ENCODE measurements at regions not wholly inside any gene's neighbourhood (a gene's known extent, or its start where the extent isn't known, plus 50 kb on each side); places are given as distances from the start of the nearest gene placed in this dataset.

DNA sequence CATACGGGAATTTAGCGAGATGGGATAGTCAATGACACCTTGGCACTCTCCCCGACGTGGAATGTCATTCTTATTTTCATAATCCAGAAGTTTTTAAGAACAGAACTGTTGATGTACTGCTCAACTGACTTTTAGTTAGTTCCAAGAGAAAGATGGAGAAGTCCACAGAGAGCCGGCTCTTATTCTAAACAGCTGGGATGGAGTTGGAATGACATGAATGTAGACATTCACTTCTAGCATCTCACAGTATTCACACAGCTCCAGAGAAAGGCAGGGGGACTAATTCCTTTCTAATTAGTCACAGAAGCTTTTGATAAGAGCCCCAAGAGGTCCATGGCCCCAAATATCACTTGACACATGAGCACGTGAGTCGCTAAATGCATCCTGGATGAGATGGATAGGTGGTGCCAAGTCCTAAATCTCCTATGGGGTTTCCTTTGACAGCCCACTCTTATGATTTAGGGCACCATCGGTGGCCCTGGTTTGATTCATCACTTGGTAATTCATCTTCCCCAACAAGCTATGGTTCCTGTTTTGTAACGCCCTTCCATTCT lies 420.3 kb upstream of the AUTS2 start:
- Histone ChIP-seq H2AFZ (ENCODE audit: low read length) (no peak overlapping the region), H3K36me3 (ENCODE audit: insufficient read depth, low read length) (no peaks in the 10 kb centered on the region), H3K27me3 (ENCODE audit: insufficient read depth, low read length) (no peaks in the 10 kb centered on the region), H3K79me2 (ENCODE audit: insufficient read depth, low read length) (no peaks in the 10 kb centered on the region), H3K27ac (ENCODE audit: low read depth, low read length) (no peak overlapping the region), H4K20me1 (ENCODE audit: insufficient read depth, low read length) (no peaks in the 10 kb centered on the region), H3K4me1 (ENCODE audit: insufficient read depth, low read length) (no peaks in the 10 kb centered on the region), H3K4me2 (ENCODE audit: insufficient read depth, low read length) (no peak overlapping the region), H3K9me3 (ENCODE audit: low read depth, low read length) (no peaks in the 10 kb centered on the region), H3K4me3 (ENCODE audit: insufficient read depth, low read length) (no peak overlapping the region)
- DNase-seq (ENCODE audit: insufficient read length, low spot score, missing footprints): no peak
- TF ChIP-seq, protein P1, sequence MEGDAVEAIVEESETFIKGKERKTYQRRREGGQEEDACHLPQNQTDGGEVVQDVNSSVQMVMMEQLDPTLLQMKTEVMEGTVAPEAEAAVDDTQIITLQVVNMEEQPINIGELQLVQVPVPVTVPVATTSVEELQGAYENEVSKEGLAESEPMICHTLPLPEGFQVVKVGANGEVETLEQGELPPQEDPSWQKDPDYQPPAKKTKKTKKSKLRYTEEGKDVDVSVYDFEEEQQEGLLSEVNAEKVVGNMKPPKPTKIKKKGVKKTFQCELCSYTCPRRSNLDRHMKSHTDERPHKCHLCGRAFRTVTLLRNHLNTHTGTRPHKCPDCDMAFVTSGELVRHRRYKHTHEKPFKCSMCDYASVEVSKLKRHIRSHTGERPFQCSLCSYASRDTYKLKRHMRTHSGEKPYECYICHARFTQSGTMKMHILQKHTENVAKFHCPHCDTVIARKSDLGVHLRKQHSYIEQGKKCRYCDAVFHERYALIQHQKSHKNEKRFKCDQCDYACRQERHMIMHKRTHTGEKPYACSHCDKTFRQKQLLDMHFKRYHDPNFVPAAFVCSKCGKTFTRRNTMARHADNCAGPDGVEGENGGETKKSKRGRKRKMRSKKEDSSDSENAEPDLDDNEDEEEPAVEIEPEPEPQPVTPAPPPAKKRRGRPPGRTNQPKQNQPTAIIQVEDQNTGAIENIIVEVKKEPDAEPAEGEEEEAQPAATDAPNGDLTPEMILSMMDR (IDR thresholded peaks at IDR 0.05; ENCODE audit: extremely low read depth, low read depth, low read length): no peak

GRCh38 chr7:69180662-69181061 lies 417.6 kb upstream of the AUTS2 start:
- H3K4me3 ChIP-seq (ENCODE audit: insufficient read depth, low read length): no peak overlapping the region

DNA sequence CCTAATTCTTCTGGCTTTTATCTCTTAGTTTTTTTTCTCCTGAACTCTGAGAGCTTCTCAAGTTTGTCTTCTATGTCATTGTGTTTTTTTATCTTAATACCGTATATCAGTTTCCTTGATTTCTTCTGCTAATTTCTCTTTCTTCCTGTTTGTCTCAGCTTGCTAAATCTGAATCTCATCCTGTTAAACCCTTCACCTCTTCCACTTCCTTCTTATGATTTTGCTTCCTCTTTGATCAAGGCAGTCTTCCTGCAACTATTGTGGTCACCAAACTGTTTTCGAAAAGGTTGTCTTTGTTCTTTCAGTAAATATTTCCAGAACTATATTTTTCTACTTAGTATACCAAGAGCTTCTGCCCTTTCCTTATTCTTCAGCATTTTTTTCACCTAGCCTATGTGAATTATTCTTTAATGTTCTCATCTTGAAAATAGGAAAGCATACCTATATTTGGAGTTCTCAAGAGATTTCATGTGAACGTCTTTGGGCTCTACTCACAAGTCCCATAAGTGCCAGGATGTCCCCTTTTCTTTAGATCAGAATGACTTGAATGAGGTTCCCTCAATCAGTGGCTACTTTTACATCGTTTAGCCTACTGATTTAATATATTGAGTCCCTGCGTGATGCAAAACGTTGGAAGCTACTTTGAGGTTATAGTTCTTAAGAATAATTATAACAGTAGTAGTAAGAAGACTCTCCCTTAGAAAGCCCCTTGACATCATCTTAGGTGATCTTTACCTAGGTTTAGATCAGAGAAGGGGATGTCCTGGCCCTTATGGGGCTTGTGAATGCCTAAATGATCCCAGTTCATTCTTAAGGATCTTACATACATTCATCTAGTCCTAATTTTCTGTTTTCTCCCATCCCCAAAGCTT lies 415.4 kb upstream of the AUTS2 start:
- Histone ChIP-seq H3K4me2 (ENCODE audit: insufficient read depth, low read length) (no peak overlapping the region), H3K36me3 (ENCODE audit: insufficient read depth, low read length) (no peaks in the 10 kb centered on the region)
- TF ChIP-seq, protein P1 (IDR thresholded peaks at IDR 0.05; ENCODE audit: extremely low read depth, low read depth, low read length): no peak

More at GRCh38 chr7:69180662-69181061, 417.6 kb upstream of the AUTS2 start:
- H4K20me1 ChIP-seq (ENCODE audit: insufficient read depth, low read length): no peaks in the 10 kb centered on the region
- H3K27me3 ChIP-seq (ENCODE audit: insufficient read depth, low read length): no peaks in the 10 kb centered on the region
- no peaks in the 10 kb centered on the region for H3K4me1 ChIP-seq (ENCODE audit: insufficient read depth, low read length)
- H3K36me3 ChIP-seq (ENCODE audit: insufficient read depth, low read length): no peaks in the 10 kb centered on the region
- H2AFZ ChIP-seq (ENCODE audit: low read length): no peak overlapping the region
- no peak overlapping the region for H3K27ac ChIP-seq (ENCODE audit: low read depth, low read length)
- TF ChIP-seq, protein P1 (IDR thresholded peaks at IDR 0.05; ENCODE audit: extremely low read depth, low read depth, low read length): no peak
- no peaks in the 10 kb centered on the region for H3K9me3 ChIP-seq (ENCODE audit: low read depth, low read length)
- no peak overlapping the region for H3K4me2 ChIP-seq (ENCODE audit: insufficient read depth, low read length)
- no peaks in the 10 kb centered on the region for H3K79me2 ChIP-seq (ENCODE audit: insufficient read depth, low read length)
- DNase-seq (ENCODE audit: insufficient read length, low spot score, missing footprints): no peak

DNA sequence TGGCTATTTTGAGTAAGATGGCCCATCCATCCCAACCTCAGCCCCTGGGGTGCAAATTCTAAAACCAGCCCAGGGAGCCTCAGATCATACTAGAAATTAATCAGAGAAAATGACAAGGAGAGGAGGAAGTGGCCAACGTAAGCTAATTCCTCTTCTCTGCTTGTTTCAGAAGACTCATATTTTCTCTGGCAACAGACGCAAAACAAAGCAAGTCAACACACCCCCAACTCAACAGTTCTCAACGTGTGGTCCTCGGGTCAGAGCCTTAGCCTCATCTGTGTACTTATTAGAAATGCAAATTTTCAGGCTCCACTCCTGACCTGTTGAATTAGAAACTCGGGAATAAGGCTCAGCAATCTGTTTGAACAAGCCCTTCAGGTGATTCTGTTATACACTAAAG lies 413.9 kb upstream of the AUTS2 start:
- H2AFZ ChIP-seq (ENCODE audit: low read length): peak overlapping the region; percentile 29
- no peak overlapping the region for H3K27ac ChIP-seq (ENCODE audit: low read depth, low read length)
- TF ChIP-seq, protein P1 (IDR thresholded peaks at IDR 0.05; ENCODE audit: extremely low read depth, low read depth, low read length): no peak
- DNase-seq (ENCODE audit: insufficient read length, low spot score, missing footprints): no peak
- H3K79me2 ChIP-seq (ENCODE audit: insufficient read depth, low read length): no peaks in the 10 kb centered on the region
- no peaks in the 10 kb centered on the region for H3K9me3 ChIP-seq (ENCODE audit: low read depth, low read length)
- H3K4me1 ChIP-seq (ENCODE audit: insufficient read depth, low read length): no peaks in the 10 kb centered on the region
- peak overlapping the region; percentile 23 for H3K4me2 ChIP-seq (ENCODE audit: insufficient read depth, low read length)
- H4K20me1 ChIP-seq (ENCODE audit: insufficient read depth, low read length): no peaks in the 10 kb centered on the region
- no peaks in the 10 kb centered on the region for H3K27me3 ChIP-seq (ENCODE audit: insufficient read depth, low read length)
- no peaks in the 10 kb centered on the region for H3K36me3 ChIP-seq (ENCODE audit: insufficient read depth, low read length)
- H3K4me3 ChIP-seq (ENCODE audit: insufficient read depth, low read length): peak overlapping the region; percentile 25

More for the DNA sequence above, 415.4 kb upstream of the AUTS2 start:
- no peaks in the 10 kb centered on the region for H3K9me3 ChIP-seq (ENCODE audit: low read depth, low read length)
- H4K20me1 ChIP-seq (ENCODE audit: insufficient read depth, low read length): no peaks in the 10 kb centered on the region
- H2AFZ ChIP-seq (ENCODE audit: low read length): no peak overlapping the region
- DNase-seq (ENCODE audit: insufficient read length, low spot score, missing footprints): no peak
- no peak overlapping the region for H3K4me3 ChIP-seq (ENCODE audit: insufficient read depth, low read length)
- H3K79me2 ChIP-seq (ENCODE audit: insufficient read depth, low read length): no peaks in the 10 kb centered on the region
- H3K27me3 ChIP-seq (ENCODE audit: insufficient read depth, low read length): no peaks in the 10 kb centered on the region
- H3K4me1 ChIP-seq (ENCODE audit: insufficient read depth, low read length): no peaks in the 10 kb centered on the region
- no peak overlapping the region for H3K27ac ChIP-seq (ENCODE audit: low read depth, low read length)

Data from osteoblast (primary cell).